ENCODE measurements at regions not wholly inside any gene's neighbourhood (a gene's known extent, or its start where the extent isn't known, plus 50 kb on each side); places are given as distances from the start of the nearest gene placed in this dataset.

- TF ChIP-seq POLR2AphosphoS5 (IDR thresholded peaks at IDR 0.05; ENCODE audit: low read depth, low read length) (no peak), POLR2A (IDR thresholded peaks at IDR 0.05; ENCODE audit: low read depth, low read length) (no peak), TAF1 (IDR thresholded peaks at IDR 0.05; ENCODE audit: borderline replicate concordance, low read depth, low read length) (no peak)
Measured at GRCh38 chr5:67957374-67957773, 258.2 kb upstream of the PIK3R1 start.
